ENCODE measurements at regions not wholly inside any gene's neighbourhood (a gene's known extent, or its start where the extent isn't known, plus 50 kb on each side); places are given as distances from the start of the nearest gene placed in this dataset.
A peak's percentile ranks its signal among the peaks of the same experiment; 100 is the strongest.
"Not testable (repeated sequence)": the region's sequence is repeated elsewhere in the genome, so short reads cannot be mapped to it uniquely, and the experiment has no call there.

GRCh38 chr2:205901491-205901890, 184.5 kb downstream of the INO80D start:
- no peak for DNase-seq

DNA sequence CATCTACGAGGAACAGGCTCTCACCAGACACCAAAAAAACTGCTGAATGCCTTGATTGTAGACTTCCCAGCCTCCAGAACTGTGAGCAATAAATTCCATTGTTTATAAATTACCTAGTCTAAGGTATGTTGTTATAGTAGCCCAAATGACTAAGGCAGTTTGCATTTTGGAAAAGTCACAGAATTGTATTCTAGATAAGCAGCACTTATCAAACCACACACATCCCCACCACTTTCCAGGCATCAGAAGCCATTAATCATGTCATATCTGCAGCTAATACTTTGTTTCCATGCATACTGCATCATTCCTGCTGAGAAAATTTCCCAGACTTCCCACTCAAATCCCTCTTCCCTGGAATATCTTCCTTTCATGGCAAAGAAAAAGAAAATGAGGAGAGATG, 187.2 kb downstream of the INO80D start:
- no peak for DNase-seq

DNA sequence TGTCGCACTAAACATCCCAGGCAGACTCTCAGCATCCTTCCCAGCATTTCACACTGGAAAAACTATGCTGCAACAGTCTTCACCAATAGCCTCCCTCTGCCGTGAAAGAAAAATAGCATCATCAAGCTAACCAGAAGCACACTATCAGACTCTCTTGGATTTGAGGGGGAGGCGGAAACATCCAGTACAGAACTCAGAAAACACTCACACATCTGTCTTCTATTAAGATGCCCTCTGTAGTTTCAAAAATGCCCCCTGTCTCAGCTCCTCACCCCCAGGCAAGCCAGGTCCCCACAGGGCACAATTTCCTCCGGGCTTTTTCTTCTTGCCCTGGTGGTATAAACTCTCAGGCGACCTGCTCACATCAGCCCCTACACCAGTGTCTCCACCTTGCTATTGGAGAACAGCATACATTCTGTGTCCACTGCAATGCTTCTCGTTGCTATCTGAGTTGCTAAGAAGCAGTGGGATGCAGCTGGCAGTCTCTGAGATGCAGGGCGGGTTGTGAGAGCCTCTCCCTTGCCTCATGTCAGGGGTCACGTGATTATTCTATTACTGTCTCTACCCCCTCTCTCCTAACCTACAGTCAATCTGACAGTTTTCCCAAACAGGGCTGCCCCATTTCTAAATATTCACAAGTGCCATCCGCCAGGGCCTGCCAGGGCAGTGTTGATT, 189.9 kb downstream of the INO80D start:
- no peak for DNase-seq

DNA sequence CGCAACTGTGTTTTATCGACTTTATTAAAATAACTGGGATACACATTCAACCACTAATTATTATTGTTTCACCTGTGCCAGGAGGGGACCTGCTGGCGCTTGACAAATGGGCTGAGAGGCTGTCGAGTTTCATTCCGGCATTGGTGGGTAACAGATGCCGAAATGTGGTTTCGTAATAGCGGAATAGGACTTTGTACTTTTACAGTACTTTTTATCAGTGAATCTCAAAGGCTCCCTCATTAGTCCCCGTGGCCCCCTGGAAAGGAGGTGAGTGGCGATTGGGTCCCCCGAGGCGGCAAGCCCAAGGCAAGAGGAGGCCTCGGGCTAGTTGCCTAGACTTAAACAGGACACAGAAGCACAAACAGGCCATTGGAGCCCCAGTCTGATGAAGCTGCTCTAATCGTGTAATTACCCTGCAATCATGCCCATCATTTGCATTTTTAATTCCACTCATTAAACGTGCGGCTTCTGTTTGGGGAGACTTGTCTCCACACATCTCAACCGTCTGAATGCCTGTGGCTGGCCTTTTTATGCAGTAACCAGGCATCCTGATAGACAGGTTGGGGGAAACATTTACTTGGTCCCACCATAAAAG, 193.2 kb downstream of the INO80D start:
- no peak for DNase-seq

DNA sequence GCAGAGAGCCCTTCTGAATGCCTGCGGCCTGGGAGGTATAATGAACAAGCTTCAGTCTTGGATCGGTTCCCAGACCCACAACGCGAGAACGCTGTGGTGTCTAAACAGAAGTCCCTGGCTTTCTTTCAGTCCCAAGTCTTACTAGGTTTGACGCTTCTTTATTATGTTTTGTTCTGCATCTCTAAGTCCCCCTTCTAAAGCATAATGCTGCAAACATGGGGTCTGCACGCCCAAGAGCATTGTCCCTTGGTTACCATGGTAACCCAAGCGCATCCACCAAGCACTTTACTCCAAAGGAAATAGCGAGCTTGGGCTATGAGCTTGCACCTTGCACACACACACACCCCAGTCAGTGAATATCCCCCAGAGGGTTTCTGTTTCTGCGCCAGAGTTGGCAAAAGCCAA, 193.7 kb downstream of the INO80D start:
- no peak for DNase-seq

DNA sequence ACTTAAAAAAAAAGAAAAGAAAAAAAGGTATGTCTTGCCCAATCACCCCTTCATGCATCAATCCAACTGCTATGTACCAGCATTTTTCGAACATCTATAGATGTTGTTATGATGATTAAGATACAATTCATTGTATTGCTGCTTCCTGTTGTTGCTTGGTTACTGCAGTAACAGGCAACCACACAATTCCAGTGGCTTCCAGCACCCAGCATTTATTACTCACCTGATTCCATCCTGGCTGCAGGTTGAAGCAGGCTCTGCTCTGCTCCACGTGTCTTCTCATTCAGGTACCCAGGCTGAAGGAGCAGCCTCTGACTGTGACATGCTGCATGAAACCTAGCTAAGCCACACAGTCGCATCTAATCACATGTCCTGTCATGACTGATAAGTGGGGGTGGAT, 196.9 kb downstream of the INO80D start:
- no peak for DNase-seq

DNA sequence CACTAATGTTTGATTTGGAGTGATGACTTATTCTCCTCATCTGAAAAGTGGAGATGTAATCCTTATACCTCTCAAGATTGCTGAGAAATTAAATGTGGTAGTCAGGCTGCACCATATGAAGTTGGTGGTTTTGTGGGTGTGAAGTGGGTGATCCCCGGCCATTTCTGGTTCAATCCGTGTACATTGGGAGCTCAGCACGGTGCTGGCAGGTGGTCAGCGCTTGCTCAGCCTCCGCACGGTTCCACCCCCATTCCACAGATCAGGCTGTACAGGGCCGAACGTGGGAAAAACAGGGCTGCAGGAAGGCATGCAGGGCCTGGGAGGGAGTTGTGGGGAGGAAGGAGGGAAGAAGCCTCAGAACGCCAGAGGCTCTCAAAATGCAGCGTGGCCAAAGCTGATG, 198.3 kb downstream of the INO80D start:
- DNase-seq: peak; percentile 14

GRCh38 chr2:205885492-205886099, 200.4 kb downstream of the INO80D start:
- DNase-seq: peak; percentile 62

GRCh38 chr2:205883965-205884364, 201.7 kb downstream of the NRP2 start:
- no peak for DNase-seq

DNA sequence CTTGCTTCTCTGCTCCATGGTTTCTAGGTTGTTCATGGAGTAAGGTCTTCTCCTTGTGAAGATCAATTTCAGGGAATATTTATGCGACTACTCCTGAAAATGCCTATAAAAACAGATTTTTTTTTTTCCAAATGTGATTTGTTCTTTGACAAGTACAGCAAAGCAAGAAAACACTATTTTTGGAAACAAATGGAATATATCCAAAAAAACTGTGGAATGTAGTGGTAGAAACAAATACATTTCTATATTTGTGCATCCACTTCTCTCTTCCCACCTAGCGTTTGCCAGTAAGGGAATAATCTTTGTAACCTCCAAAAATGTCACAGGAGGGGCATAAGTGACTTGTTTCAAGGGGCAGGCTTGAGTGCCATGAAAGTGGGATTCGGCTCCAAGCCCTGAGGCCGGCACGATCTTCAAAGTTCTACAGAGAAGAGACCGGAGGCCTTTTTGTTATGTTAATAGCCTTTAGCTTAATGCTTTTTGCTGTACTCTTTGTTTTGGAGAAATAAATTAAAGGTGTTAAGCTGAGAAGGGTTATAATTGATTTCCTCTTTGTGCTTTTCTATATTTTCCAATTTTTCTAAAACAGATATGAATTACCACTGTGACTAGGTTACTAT, 200.6 kb downstream of the NRP2 start:
- DNase-seq: no peak

- no peak for DNase-seq
These were observed 197.7 kb downstream of the NRP2 start for GRCh38 chr2:205880048-205880447.

DNA sequence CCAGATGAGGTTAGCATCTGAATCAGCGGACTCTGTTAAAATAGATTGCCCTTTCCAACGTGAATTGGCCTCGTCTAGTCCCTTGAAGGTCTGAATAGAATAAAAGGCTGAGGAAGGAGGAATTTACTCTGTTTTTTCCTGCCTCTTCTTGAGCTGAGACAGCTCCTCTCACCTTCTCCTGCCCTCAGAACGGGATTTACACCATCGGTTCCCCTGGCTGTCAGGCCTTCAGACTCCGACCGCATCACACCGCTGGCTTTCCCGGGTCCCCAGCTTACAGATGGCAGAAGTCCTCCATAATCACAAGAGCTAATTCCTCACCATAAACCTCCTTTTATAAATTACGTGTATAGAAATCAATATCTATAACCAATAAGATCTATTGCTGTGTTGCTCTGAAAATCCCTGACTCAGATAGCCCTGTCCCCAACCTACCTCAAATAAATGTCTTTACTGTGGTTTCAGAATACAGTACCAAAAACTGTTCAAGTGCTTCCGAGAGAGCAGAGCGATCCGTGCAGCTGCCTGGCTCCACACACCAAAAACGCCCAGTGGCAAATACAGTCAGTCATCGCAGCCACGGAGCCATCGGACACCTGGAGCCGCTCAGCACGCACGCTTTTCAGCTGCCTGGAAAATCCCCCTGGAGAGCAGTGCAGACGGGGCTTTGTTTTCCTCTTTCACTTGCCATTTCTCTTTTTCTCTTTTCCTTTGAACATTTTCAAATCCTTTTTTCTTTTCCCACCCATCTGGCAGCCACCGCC, 196.9 kb downstream of the NRP2 start:
- DNase-seq: no peak

- DNase-seq: no peak
These were observed 195.2 kb downstream of the NRP2 start for GRCh38 chr2:205877496-205877895.

GRCh38 chr2:205876127-205876526, 193.8 kb downstream of the NRP2 start:
- DNase-seq: no peak

DNA sequence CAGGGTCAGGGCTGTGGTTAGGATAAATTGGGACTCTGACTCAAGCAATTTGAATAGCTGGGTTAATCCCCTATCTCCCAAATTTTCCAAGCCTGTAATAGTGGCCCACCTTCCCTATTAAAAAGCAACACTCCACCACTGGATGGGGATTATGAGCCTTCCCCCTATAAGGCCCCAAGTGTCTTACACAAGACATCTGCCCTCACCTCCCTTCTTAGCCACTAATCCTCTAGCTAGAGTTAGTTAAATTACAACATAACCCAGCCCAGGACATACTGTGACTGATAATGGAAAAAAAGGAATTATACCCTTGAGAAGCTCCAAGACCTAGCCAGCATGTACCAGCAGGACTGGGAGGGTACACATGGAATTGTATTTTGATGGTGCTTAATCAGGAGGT, 190.4 kb downstream of the NRP2 start:
- no peak for DNase-seq

GRCh38 chr2:205869439-205869838, 187.1 kb downstream of the NRP2 start:
- no peak for DNase-seq

GRCh38 chr2:205868773-205869333, 186.6 kb downstream of the NRP2 start:
- peak; percentile 56 for DNase-seq

DNA sequence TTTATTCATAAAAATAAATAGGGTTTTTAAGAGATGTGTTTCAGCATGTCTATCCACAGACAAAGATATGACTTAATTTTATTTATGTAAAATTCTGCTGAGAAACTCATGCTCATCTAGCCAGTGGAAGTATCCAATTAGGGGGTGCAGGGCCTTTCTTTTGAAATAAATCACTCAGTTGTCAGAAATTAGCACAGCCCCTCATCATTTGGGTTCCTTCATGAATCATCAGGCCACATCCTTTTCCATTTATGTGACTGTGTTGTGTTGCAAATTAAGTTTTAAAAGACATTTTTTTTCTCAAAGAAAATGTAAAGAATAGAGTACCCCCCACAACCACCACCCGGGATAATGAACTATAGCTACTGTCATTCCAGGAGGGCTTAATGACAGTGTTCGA, 185.8 kb downstream of the NRP2 start:
- DNase-seq: no peak

- no peak for DNase-seq
These were observed 185.1 kb downstream of the NRP2 start for GRCh38 chr2:205867371-205867770.

DNA sequence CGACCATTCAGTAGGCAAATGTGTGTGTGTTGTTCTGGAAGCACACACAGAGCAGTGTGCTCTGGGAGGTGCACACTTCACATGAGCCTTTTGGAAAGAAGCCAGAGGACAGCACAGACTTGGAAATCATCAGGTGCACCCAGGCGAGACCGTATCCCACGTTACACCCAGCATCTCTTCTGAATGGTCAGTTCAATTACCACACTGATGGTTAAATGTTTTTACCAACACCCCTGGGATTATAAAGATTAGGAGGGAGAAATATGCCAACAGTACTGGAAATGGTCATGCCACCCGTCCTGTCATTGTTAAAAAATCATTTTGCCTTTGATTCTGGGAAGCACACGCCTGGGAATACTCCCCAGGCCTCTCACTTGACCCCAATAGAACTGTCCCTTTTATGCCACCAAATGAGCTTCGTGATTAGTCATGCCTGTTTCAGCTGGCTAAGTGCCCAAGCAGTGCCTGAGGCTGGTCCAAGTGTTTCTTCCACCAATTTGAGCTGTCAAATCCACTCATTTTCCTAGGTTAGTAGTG, 183.7 kb downstream of the NRP2 start:
- DNase-seq: no peak

DNA sequence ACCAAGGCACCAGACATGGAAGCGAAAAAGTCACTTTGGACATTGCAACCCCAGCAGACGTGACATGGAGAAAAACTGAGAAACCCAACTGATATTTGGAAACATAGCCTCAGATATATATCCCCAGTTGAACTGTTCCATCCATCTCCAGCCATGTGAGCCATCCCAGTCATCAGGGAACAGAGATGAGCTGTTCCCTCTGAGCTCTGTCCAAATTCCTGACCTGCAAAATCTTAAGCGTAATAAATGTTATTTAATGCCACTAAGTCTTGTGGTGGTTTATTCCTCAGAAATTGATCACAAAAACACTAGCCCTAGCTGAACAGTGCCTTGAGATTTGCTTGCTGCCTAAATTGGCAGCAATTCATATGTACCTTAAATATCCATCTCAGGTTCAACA, 182.8 kb downstream of the NRP2 start:
- DNase-seq: no peak

- DNase-seq: no peak
These were observed 182.2 kb downstream of the NRP2 start for GRCh38 chr2:205864491-205864890.

DNA sequence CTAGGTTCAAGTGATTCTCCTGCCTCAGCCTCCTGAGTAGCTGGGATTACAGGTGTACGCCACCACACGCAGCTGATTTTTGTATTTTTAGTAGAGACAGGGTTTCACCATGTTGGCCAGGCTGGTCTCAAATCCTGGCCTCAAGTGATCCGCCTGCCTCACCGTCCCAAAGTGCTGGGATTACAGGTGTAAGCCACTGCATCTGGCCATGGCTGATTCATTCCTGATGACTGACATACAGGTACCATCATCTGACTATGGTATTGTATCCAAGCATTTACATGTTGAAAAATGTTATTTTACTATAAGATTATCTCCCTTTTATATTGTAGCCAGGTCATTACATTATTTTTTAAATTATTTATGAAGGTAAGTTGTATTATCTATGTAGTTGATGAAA, 180.5 kb downstream of the NRP2 start:
- DNase-seq: not testable (repeated sequence)

All from NK-92 treated with Interleukin-12 subunit alpha and Interleukin-12 subunit beta, amount 100 ng/mL, for 24 hours (cell line).